A673 (cell line): ENCODE measurements at regions not wholly inside any gene's neighbourhood (a gene's known extent, or its start where the extent isn't known, plus 50 kb on each side); places are given as distances from the start of the nearest gene placed in this dataset.

ENCODE experiments used
- BruUV-seq: library from RNA; stranded (reverse); fragments of 400-500 nt; replicated peaks from 2 replicates; lab custom pipeline; 2021; lab: Mats Ljungman, UMichigan
- CTCF ChIA-PET: fragments of 300-600 bp; sonication (Branson Sonifier 250); formaldehyde crosslinking; loops from one replicate; lab custom pipeline; 2022; ENCODE audit warnings: antibody characterized with exemption; lab: Charles Lee
- POLR2A ChIA-PET: fragments of 300-600 bp; sonication (Branson Sonifier 250); formaldehyde crosslinking; loops from one replicate; lab custom pipeline; 2022; ENCODE audit warnings: antibody characterized with exemption; ENCODE audit not compliant: low non-redundant PET; lab: Charles Lee
- DNase-seq: peaks from one replicate; pipeline ENCODE4 v3.0.0-alpha.2; 2015; ENCODE audit warnings: low spot score
- H3K27ac ChIP-seq: fragments of 200-600 bp; sonication (generic); 2 replicates; pipeline ENCODE4 v1.5.1; 2016; ENCODE audit warnings: mixed run types, low read depth, mild to moderate bottlenecking, mixed read lengths, antibody characterized with exemption, low read length; ENCODE audit not compliant: poor library complexity, severe bottlenecking
- H3K27me3 ChIP-seq: fragments of 200-600 bp; sonication (generic); replicated peaks from 2 replicates; pipeline ENCODE4 v1.6.1; 2017; ENCODE audit warnings: mixed run types, low read depth, mild to moderate bottlenecking, mixed read lengths, antibody characterized with exemption, low read length; ENCODE audit not compliant: insufficient read depth, poor library complexity
- H3K36me3 ChIP-seq: fragments of 200-600 bp; sonication (generic); 2 replicates; pipeline ENCODE4 v1.6.1; 2016; ENCODE audit warnings: mixed run types, mild to moderate bottlenecking, mixed read lengths, antibody characterized with exemption, low read length; ENCODE audit not compliant: insufficient read depth, poor library complexity, severe bottlenecking
- H3K4me1 ChIP-seq: fragments of 200-600 bp; sonication (generic); 2 replicates; pipeline ENCODE4 v1.6.1; 2017; ENCODE audit warnings: mixed run types, mild to moderate bottlenecking, mixed read lengths, antibody characterized with exemption, low read length; ENCODE audit not compliant: insufficient read depth, poor library complexity, severe bottlenecking
- H3K4me3 ChIP-seq: fragments of 200-600 bp; sonication (generic); 2 replicates; pipeline ENCODE4 v1.5.1; 2016; ENCODE audit warnings: low read depth, mixed run types, mild to moderate bottlenecking, mixed read lengths, low read length; ENCODE audit not compliant: poor library complexity, severe bottlenecking
- H3K9me3 ChIP-seq: fragments of 200-600 bp; sonication (generic); 2 replicates; pipeline ENCODE4 v1.6.1; 2016; ENCODE audit warnings: mixed run types, low read depth, mild to moderate bottlenecking, mixed read lengths, antibody characterized with exemption, low read length; ENCODE audit not compliant: poor library complexity, severe bottlenecking
- CTCF ChIP-seq: fragments of 300-800, 200-600 bp; sonication (generic); conservative IDR thresholded peaks from 2 replicates; pipeline ENCODE4 v1.5.1; 2017; ENCODE audit warnings: low read depth, mild to moderate bottlenecking, antibody characterized with exemption, low read length, moderate library complexity, mixed read lengths
- EZH2 ChIP-seq: fragments of 200-600 bp; sonication (generic); IDR thresholded peaks from 2 replicates; pipeline ENCODE4 v1.6.1; 2017; ENCODE audit warnings: borderline replicate concordance, low read depth, mild to moderate bottlenecking, mixed read lengths, antibody characterized with exemption, low read length; ENCODE audit not compliant: poor library complexity, severe bottlenecking
- intact Hi-C: fragments of 100-400 bp; cut with micrococcal nuclease; formaldehyde crosslinking; loops from one replicate; pipeline ENCODE4 v1.10.0; 2022; ENCODE audit not compliant: unreplicated experiment

- Histone ChIP-seq H3K36me3 (no peaks in the 10 kb centered on the region), H3K27me3 (no peaks in the 10 kb centered on the region), H3K27ac (no peak overlapping the region), H3K4me3 (no peak overlapping the region), H3K4me1 (peaks cover 4% of the 10 kb centered on the region), H3K9me3 (no peaks in the 10 kb centered on the region)
- POLR2A ChIA-PET = no interaction called here
- intact Hi-C loops = no loop called here
- DNase-seq = peak; percentile 18
- no TSS peak for BruUV-seq
- TF ChIP-seq EZH2 (no peak), CTCF (no peak)
- CTCF ChIA-PET = no interaction called here
Measured at GRCh38 chr12:86367137-86367536, 110.9 kb upstream of the MGAT4C start.

DNA sequence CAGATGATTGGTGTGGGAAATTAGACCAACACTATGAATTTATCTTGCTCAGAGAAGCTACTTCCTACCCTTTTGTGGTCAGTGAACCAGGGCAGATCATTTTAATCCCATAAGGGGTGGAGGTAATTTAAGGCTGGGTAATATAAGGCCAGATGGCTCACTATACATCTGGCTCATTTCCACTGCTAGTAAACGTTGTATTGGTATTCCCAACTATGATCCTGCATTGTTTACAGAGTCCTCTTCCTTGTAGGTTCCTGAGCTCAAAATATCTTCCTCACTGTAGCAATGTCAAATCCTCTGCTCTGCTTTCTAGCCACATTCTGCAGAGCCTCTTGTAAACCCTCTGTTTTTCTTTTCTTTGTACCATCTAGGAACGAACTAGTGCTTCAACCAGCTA, 93.0 kb upstream of the MGAT4C start:
- BruUV-seq = no TSS peak
- CTCF ChIA-PET = no interaction called here

GRCh38 chr12:86333955-86334522, 77.8 kb upstream of the MGAT4C start:
- no TSS peak for BruUV-seq
- no peak for DNase-seq
- no peak for TF ChIP-seq CTCF
- no peak for TF ChIP-seq EZH2
- H3K4me3 ChIP-seq = no peak overlapping the region
- no peaks in the 10 kb centered on the region for H3K27me3 ChIP-seq
- no peaks in the 10 kb centered on the region for H3K36me3 ChIP-seq
- H3K4me1 ChIP-seq = peaks cover 7% of the 10 kb centered on the region
- H3K9me3 ChIP-seq = no peaks in the 10 kb centered on the region
- ChIA-PET POLR2A (no interaction called here), CTCF (no interaction called here)
- intact Hi-C loops = no loop called here
- H3K27ac ChIP-seq = no peak overlapping the region

More for the DNA sequence above, 93.0 kb upstream of the MGAT4C start:
- intact Hi-C loops = no loop called here
- Histone ChIP-seq H3K27me3 (no peaks in the 10 kb centered on the region), H3K4me1 (peaks cover 8% of the 10 kb centered on the region), H3K9me3 (no peaks in the 10 kb centered on the region), H3K4me3 (no peak overlapping the region), H3K36me3 (no peaks in the 10 kb centered on the region), H3K27ac (peak overlapping the region; percentile 5)
- POLR2A ChIA-PET = interaction anchor here (0.6 kb wide), 1 partner anchor 334 kb away, joined by 3 read pairs; no protein-coding TSS in a partner anchor
- DNase-seq = peak; percentile 66
- TF ChIP-seq EZH2 (no peak), CTCF (no peak)
